Astrocyte (in vitro differentiated cells and primary cell): ENCODE measurements at regions not wholly inside any gene's neighbourhood (a gene's known extent, or its start where the extent isn't known, plus 50 kb on each side); places are given as distances from the start of the nearest gene placed in this dataset.
"Not testable (repeated sequence)": the region's sequence is repeated elsewhere in the genome, so short reads cannot be mapped to it uniquely, and the experiment has no call there.

Source experiments
- DNase-seq: peaks from one replicate; pipeline ENCODE4 v3.0.0-alpha.2; 2010; ENCODE audit warnings: low read depth
- FAIRE-seq: peaks from 2 replicates; lab custom pipeline; 2011; peaks lifted over from hg19 to GRCh38; lab: Jason Lieb, UNC
- H2AFZ ChIP-seq: 2 replicates; pipeline ENCODE4 v1.6.0; 2012; ENCODE audit warnings: low read depth, low read length, inconsistent platforms
- H3K27ac ChIP-seq: 2 replicates; pipeline ENCODE4 v1.5.1; 2011; ENCODE audit warnings: low read depth, low read length, inconsistent platforms
- H3K27me3 ChIP-seq: 2 replicates; pipeline ENCODE4 v1.6.0; 2011; ENCODE audit warnings: low read length, inconsistent platforms; ENCODE audit not compliant: insufficient read depth
- H3K36me3 ChIP-seq: 2 replicates; pipeline ENCODE4 v1.5.1; 2011; ENCODE audit warnings: low read length, inconsistent platforms; ENCODE audit not compliant: insufficient read depth
- H3K4me1 ChIP-seq: 2 replicates; pipeline ENCODE4 v1.5.1; 2011; ENCODE audit warnings: low read length, inconsistent platforms; ENCODE audit not compliant: insufficient read depth
- H3K4me2 ChIP-seq: 2 replicates; pipeline ENCODE4 v1.6.0; 2012; ENCODE audit warnings: low read length, inconsistent platforms
- H3K4me3 ChIP-seq: 2 replicates; pipeline ENCODE4 v1.5.1; 2011; ENCODE audit warnings: low read depth, mild to moderate bottlenecking, low read length, inconsistent platforms; ENCODE audit not compliant: insufficient read depth
- H3K79me2 ChIP-seq: 2 replicates; pipeline ENCODE4 v1.6.0; 2012; ENCODE audit warnings: mild to moderate bottlenecking, low read length, inconsistent platforms; ENCODE audit not compliant: insufficient read depth
- H3K9ac ChIP-seq: 2 replicates; pipeline ENCODE4 v1.6.0; 2012; ENCODE audit warnings: mild to moderate bottlenecking, low read length, inconsistent platforms
- H3K9me3 ChIP-seq: 2 replicates; pipeline ENCODE4 v1.5.1; 2012; ENCODE audit warnings: low read depth, mild to moderate bottlenecking, low read length, inconsistent platforms; ENCODE audit not compliant: insufficient read depth
- H4K20me1 ChIP-seq: 2 replicates; pipeline ENCODE4 v1.6.0; 2012; ENCODE audit warnings: low read length, inconsistent platforms; ENCODE audit not compliant: insufficient read depth
- H3K27ac Mint-ChIP-seq: one replicate; pipeline ENCODE4 v1.8.0; 2021; ENCODE audit warnings: mild to moderate bottlenecking, mixed read lengths; ENCODE audit not compliant: unreplicated experiment
- H3K27me3 Mint-ChIP-seq: one replicate; pipeline ENCODE4 v1.8.0; 2021; ENCODE audit warnings: low read depth, mixed read lengths; ENCODE audit not compliant: unreplicated experiment
- H3K36me3 Mint-ChIP-seq: one replicate; pipeline ENCODE4 v1.8.0; 2021; ENCODE audit warnings: low read depth, mixed read lengths; ENCODE audit not compliant: unreplicated experiment
- H3K4me1 Mint-ChIP-seq: one replicate; pipeline ENCODE4 v1.8.0; 2021; ENCODE audit warnings: low read depth, mixed read lengths; ENCODE audit not compliant: unreplicated experiment
- H3K4me3 Mint-ChIP-seq: one replicate; pipeline ENCODE4 v1.8.0; 2021; ENCODE audit warnings: mild to moderate bottlenecking, moderate library complexity, mixed read lengths; ENCODE audit not compliant: unreplicated experiment
- H3K9me3 Mint-ChIP-seq: one replicate; pipeline ENCODE4 v1.8.0; 2021; ENCODE audit warnings: mild to moderate bottlenecking, mixed read lengths; ENCODE audit not compliant: unreplicated experiment
- EZH2 ChIP-seq: IDR thresholded peaks from 2 replicates; pipeline ENCODE4 v1.6.1; 2012; ENCODE audit warnings: mild to moderate bottlenecking, low read length, inconsistent platforms; ENCODE audit not compliant: insufficient read depth
- TF ChIP-seq, protein P1 (sequence below): IDR thresholded peaks from 2 replicates; pipeline ENCODE4 v1.5.1; 2011; ENCODE audit warnings: low read depth, mild to moderate bottlenecking, inconsistent platforms, low read length, moderate library complexity; ENCODE audit not compliant: insufficient read depth

DNA sequence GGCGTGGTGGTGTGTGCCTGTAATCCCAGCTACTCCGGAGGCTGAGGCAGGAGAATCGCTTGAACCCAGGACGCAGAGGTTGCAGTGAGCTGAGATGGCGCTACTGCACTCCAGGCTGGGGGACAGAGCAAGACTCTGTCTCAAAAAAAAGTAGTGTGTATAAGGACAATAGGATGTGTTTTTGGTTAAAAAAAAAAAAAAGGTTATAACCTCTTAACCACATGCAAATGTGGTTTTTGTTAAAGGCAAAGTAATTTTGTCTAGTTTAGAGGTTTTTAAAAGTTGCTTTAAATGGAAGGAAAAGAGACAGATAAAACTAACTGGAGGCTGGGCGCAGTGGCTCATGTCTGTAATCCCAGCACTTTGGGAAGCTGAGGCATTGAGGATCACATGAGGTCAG is 92.8 kb upstream of the ACSL3 start:
- not testable (repeated sequence) for H3K4me3 ChIP-seq, H3K9me3 Mint-ChIP-seq, H3K4me1 Mint-ChIP-seq, H3K36me3 ChIP-seq, H4K20me1 ChIP-seq, H3K4me1 ChIP-seq, H3K27me3 ChIP-seq, H3K9ac ChIP-seq, FAIRE-seq, H3K27ac ChIP-seq, H3K79me2 ChIP-seq, H3K27ac Mint-ChIP-seq, H2AFZ ChIP-seq, H3K9me3 ChIP-seq, DNase-seq, H3K4me2 ChIP-seq, H3K4me3 Mint-ChIP-seq, H3K27me3 Mint-ChIP-seq, H3K36me3 Mint-ChIP-seq

DNA sequence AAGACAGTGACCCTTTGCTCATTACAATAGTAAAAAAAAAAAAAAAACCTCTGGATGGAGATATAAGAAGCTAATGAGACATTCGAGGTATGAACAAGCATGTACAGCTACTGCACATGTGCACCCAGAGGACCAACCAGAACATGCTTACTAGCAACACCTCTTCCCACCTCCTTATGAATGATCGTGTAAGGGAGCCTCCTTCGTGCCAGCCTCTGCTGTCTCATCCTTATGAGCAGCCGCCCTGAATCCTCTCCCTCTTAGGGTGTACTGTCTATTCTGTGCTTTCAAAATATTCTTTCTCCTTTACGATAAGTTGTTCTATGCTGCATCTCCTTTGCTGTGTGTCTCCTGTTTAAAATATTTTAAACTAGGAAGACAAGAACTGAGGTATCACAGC is 91.4 kb upstream of the ACSL3 start:
- Histone ChIP-seq H3K9ac (no peak overlapping the region), H4K20me1 (no peaks in the 10 kb centered on the region), H2AFZ (no peak overlapping the region), H3K27me3 (no peaks in the 10 kb centered on the region), H3K79me2 (no peaks in the 10 kb centered on the region), H3K36me3 (no peaks in the 10 kb centered on the region), H3K4me3 (no peak overlapping the region), H3K9me3 (no peaks in the 10 kb centered on the region), H3K27ac (no peak overlapping the region), H3K4me2 (no peak overlapping the region), H3K4me1 (no peaks in the 10 kb centered on the region)
- no peak overlapping the region for H3K27ac Mint-ChIP-seq
- no peak for TF ChIP-seq EZH2
- TF ChIP-seq, protein P1, sequence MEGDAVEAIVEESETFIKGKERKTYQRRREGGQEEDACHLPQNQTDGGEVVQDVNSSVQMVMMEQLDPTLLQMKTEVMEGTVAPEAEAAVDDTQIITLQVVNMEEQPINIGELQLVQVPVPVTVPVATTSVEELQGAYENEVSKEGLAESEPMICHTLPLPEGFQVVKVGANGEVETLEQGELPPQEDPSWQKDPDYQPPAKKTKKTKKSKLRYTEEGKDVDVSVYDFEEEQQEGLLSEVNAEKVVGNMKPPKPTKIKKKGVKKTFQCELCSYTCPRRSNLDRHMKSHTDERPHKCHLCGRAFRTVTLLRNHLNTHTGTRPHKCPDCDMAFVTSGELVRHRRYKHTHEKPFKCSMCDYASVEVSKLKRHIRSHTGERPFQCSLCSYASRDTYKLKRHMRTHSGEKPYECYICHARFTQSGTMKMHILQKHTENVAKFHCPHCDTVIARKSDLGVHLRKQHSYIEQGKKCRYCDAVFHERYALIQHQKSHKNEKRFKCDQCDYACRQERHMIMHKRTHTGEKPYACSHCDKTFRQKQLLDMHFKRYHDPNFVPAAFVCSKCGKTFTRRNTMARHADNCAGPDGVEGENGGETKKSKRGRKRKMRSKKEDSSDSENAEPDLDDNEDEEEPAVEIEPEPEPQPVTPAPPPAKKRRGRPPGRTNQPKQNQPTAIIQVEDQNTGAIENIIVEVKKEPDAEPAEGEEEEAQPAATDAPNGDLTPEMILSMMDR, result no peak
- H3K4me1 Mint-ChIP-seq, result no peaks in the 10 kb centered on the region
- no peak overlapping the region for H3K4me3 Mint-ChIP-seq
- no peak for DNase-seq
- no peaks in the 10 kb centered on the region for H3K36me3 Mint-ChIP-seq
- peaks cover 3% of the 10 kb centered on the region for H3K27me3 Mint-ChIP-seq
- H3K9me3 Mint-ChIP-seq, result peaks cover 2% of the 10 kb centered on the region
- no peak for FAIRE-seq

DNA sequence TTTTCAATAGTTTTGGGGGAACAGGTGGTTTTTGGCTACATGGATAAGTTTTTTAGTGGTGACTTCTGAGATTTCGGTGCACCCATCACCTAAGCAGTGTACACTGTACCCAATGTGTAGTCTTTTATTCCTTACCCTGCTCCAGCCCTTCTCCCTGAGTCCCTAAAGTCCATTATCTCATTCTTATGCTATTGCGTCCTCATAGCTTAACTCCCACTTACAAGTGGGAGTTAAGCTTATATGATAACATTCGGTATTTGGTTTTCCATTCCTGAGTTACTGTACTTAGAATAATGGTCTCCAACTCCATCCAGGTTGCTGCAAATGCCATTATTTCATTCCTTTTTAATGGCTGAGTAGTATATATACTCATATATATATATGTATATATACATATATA is 90.9 kb upstream of the ACSL3 start:
- Mint-ChIP-seq H3K4me1 (peaks cover 1% of the 10 kb centered on the region), H3K4me3 (no peak overlapping the region), H3K27me3 (peaks cover 3% of the 10 kb centered on the region), H3K27ac (no peak overlapping the region), H3K9me3 (peaks cover 2% of the 10 kb centered on the region), H3K36me3 (no peaks in the 10 kb centered on the region)
- Histone ChIP-seq H3K79me2 (no peaks in the 10 kb centered on the region), H3K9ac (no peak overlapping the region), H3K9me3 (no peaks in the 10 kb centered on the region), H3K27ac (no peak overlapping the region), H3K4me3 (no peak overlapping the region), H3K4me1 (no peaks in the 10 kb centered on the region), H2AFZ (no peak overlapping the region), H3K4me2 (no peak overlapping the region), H4K20me1 (no peaks in the 10 kb centered on the region), H3K27me3 (no peaks in the 10 kb centered on the region), H3K36me3 (no peaks in the 10 kb centered on the region)
- FAIRE-seq (no peak), DNase-seq (no peak)
- TF ChIP-seq EZH2, result no peak
- TF ChIP-seq, protein P1, result no peak
